ENCODE measurements at regions not wholly inside any gene's neighbourhood (a gene's known extent, or its start where the extent isn't known, plus 50 kb on each side); places are given as distances from the start of the nearest gene placed in this dataset.
"Not testable (repeated sequence)": the region's sequence is repeated elsewhere in the genome, so short reads cannot be mapped to it uniquely, and the experiment has no call there.

DNA sequence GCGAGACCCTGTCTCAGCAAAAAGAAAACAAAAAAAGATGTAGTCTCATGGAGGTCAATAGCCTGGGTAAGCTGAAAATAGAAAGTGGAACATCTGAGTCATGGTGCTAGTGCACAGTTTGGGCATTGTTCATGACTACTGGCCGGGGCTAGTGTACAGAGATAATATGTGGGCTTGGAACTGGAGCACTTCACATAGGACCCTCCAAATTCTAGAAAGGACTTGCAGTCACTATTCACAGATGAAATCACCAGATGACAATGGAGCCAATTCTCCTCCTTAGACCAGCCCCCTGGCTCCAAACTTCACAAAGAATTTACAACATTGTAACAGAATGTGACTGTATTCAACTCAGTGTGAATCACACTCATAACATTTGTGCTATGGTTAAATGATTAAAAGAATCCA, 367.8 kb upstream of the SLC7A11 start:
- DNase-seq: no peak

DNA sequence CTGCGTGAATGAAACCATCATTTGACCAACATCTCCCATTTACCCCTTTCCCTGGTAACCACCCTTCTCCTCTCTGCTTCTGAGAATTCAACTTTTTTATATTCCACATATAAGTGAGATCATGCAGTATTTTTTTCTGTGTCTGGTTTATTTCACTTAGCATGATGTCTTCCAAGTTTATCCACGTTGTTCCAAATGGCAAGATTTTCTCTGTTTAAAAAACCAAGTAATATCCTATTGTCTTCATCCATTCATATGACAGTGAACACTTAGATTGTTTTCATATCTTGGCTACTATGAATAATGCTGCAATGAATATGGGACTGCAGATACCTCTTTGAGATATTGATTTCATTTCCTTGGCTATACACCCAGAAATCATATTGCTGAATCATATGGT, 362.4 kb upstream of the SLC7A11 start:
- no peak for DNase-seq

GRCh38 chr4:138602664-138603063, 360.5 kb upstream of the SLC7A11 start:
- no peak for DNase-seq

DNA sequence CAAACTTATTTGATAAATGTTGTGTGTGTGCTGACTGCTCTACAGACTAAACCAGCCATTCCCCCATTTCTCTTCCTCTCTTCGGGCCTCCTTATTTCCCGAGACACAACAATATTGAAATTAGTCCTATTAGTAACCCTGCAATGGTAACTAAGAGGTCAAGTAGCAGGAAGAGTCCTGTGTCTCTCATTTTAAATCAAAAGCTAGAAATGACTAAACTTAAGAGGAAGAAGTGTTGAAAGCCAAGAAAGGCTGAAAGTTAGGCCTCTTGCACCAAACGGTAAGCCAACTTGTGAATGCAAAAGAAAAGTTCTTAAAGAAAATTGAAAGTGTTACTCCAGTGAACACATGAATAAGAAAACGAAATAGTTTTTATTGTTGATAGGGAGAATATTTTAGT, 357.8 kb upstream of the SLC7A11 start:
- DNase-seq: no peak

DNA sequence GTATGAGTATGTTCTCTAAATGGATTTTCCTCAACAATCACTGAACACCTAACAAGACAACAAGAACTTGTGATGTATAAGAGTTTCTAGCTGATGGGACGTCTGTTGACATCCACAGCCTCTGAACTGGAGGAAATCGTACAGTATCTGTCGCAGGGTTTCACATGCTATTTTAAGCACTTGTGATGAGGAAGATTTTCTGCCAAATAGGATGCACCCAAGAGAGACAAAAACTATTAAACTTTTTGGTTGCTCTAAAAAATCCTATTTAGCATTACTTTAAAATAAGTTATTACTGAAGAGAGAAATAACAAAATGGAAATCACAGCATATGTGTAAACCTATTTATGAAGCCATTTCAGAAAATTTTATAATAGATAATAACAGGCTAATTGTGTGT, 356.1 kb upstream of the SLC7A11 start:
- DNase-seq: no peak

GRCh38 chr4:138596896-138597295, 354.7 kb upstream of the SLC7A11 start:
- DNase-seq: no peak

GRCh38 chr4:138595731-138596460, 353.7 kb upstream of the SLC7A11 start:
- no peak for DNase-seq

DNA sequence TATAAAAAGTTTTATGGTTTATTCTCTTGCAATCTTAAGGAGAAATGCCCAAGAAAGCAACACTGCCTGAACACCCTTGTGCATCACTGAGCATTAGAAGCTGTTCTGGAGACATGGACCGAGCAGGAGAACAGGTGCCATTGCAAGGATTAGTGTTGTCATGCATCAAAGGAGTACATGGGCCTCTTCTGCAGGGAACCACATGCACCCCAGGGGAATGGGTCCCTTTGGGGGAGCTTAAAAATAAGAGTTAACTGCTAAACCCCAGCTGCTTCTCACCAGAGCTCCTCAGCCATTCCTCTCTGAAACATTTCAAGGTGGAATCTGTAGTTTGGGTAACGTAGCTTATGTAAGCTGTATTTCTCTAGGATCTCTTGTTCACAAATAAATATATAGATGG, 353.0 kb upstream of the SLC7A11 start:
- DNase-seq: no peak

GRCh38 chr4:138592796-138593195, 350.6 kb upstream of the SLC7A11 start:
- no peak for DNase-seq

GRCh38 chr4:138591808-138592207, 349.7 kb upstream of the SLC7A11 start:
- no peak for DNase-seq

GRCh38 chr4:138588501-138588900, 346.4 kb upstream of the SLC7A11 start:
- no peak for DNase-seq

GRCh38 chr4:138579146-138579545, 337.0 kb upstream of the SLC7A11 start:
- no peak for DNase-seq

- not testable (repeated sequence) for DNase-seq
Measured at GRCh38 chr4:138577826-138578225, 335.7 kb upstream of the SLC7A11 start.

- DNase-seq: no peak
Measured at GRCh38 chr4:138577145-138577544, 335.0 kb upstream of the SLC7A11 start.

DNA sequence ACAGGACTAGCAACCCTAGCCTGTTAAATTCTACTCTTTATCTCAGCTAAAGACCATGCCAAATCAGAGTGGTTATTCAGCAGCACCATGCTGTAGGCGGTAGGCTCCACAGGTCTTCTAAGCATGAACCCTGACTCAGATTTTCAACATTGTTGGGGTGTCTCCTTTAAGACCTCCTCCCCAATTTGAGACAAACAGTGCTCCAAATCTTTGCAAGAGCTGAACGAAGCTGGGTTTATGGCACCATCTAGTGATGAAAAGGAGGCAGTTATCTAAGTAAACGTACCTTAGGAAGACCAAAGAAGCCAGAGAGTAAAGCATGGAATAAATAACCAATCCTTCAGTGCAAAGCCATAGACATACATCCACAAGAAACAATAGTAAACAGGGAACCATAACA, 334.5 kb upstream of the SLC7A11 start:
- DNase-seq: no peak

GRCh38 chr4:138573246-138573645, 331.1 kb upstream of the SLC7A11 start:
- DNase-seq: no peak

DNA sequence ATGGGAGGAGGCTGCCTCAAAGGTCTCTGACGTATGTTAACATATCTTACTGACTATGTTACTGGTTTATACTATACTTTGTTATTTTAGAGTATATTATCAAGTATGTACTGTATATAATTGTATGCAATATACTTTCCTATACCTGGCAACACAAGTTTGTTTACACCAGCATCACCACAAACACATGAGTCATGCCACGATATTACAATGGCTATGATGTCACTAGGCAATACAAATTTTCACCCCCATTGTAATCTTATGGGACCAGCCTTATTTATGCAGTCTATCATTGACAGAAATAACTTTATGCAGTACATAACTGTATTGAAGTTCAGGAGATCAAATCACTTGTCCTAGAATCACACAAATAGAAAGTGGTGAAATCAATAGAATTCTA, 329.9 kb upstream of the SLC7A11 start:
- no peak for DNase-seq

- DNase-seq: no peak
Measured at GRCh38 chr4:138567696-138568095, 325.5 kb upstream of the SLC7A11 start.

DNA sequence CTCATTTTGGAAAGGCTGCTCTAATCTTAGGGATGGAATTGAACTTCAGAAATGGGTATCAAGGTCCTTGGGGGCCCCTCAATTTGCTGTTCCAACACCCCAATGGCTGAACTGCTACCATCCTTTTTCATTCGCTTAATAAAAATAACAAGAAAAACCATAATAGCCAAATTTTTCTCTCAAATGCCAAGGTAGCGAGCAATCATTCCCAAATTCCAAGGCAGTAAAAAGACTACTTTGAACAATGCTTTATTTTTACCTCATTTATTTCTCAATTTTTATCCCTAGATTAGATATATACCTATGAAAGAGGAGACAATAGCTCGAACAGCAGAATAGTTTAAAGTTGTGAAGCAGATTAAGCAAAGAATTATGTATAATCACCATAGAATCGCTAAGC, 323.4 kb upstream of the SLC7A11 start:
- no peak for DNase-seq

- DNase-seq: no peak
Measured at GRCh38 chr4:138562544-138562991, 320.4 kb upstream of the SLC7A11 start.

GRCh38 chr4:138561906-138562305, 319.8 kb upstream of the SLC7A11 start:
- DNase-seq: no peak

- no peak for DNase-seq
Measured at GRCh38 chr4:138561276-138561880, 319.2 kb upstream of the SLC7A11 start.

DNA sequence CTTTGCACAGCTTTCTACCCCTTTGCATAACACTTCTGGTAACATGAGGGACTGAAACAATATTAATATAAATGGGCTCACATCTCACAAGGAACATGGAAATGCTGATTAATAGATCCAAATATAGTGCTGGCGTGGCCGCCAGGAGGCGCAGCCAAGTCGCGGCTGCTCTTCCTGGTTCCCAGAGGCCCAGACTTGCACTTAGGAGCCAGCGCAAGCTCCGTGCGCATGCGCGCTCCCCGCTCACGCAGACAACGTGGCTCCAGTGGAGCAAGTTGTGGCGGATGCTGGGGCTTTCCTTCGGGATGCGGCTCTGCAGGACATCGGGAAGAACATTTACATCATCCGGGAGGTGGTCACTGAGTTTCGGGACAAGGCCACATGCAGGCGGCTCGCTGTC, 318.3 kb upstream of the SLC7A11 start:
- no peak for DNase-seq

DNA sequence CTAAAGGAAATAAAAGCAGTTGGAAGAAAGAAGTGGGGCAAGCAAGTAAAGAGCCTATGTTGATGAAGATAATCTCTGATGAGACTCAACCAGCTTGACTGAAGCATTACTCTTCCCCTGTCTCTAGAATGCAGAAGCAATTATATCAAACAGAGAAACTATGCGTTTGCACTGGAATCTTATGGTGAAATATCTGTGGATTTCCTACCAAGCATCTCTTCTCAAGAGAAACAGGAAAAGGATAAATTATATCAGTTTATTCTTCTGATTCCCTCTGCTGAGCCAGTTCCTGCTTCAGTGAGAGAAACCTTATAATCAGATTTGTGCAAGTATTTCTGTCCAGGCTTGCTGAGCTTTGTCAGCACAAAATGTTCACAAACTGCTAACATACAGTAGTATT, 316.7 kb upstream of the SLC7A11 start:
- DNase-seq: no peak

DNA sequence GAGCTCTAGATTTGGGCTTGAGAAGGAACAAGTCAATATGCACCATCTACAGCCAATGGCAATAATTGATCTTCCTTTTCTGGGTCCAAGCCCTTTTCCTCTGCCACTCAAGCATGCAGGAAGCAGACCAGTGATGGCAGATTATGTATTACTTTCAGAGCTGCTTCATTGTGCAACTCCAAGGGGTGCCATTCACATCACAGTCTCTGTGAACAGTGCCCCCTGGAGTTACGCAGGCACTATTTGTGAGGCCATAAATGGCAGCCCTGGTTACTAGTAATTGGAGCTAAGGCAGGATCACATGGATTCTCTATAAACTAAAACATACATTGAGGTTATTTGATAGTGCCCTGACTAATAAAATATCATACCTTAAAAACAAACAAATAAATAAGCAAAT, 313.4 kb upstream of the SLC7A11 start:
- DNase-seq: no peak

Measured in NCI-H510A treated with DMSO at 0.1 percent for 48 hours (cell line).